Common myeloid progenitor, CD34-positive (primary cell): ENCODE measurements at regions not wholly inside any gene's neighbourhood (a gene's known extent, or its start where the extent isn't known, plus 50 kb on each side); places are given as distances from the start of the nearest gene placed in this dataset.

ENCODE experiments used
- CTCF ChIA-PET: fragments of 350-600 bp; sonication (Branson Sonifier 250); formaldehyde crosslinking; loops from one replicate; lab custom pipeline; 2021; ENCODE audit warnings: antibody characterized with exemption; lab: Charles Lee
- POLR2A ChIA-PET: fragments of 350-600 bp; sonication (Branson Sonifier 250); formaldehyde crosslinking; loops from one replicate; lab custom pipeline; 2021; ENCODE audit warnings: antibody characterized with exemption; lab: Charles Lee
- DNase-seq, 3 donors: peaks; one replicate each; pipeline versions ENCODE4 v3.0.0 to v3.0.0-alpha.2; 2013
- H3K27ac ChIP-seq, 2 experiments: 1 replicate in 1 of 2; 2 replicates in 1 of 2; pipeline ENCODE4 v1.7.0; 2013; ENCODE audit warnings: inconsistent platforms in 2 of 2, low read length in 2 of 2, mild to moderate bottlenecking in 2 of 2, low read depth in 1 of 2, moderate library complexity in 1 of 2; ENCODE audit not compliant: severe bottlenecking in 2 of 2, insufficient read depth in 1 of 2, poor library complexity in 1 of 2
- H3K27me3 ChIP-seq, 5 experiments: replicated peaks in 2 of 5; 1 replicate in 3 of 5; 2 replicates in 2 of 5; pipeline versions ENCODE4 v1.6.1 to v1.7.0; 2013; ENCODE audit warnings: low read length in 4 of 5, mild to moderate bottlenecking in 2 of 5, moderate library complexity in 2 of 5, inconsistent platforms in 1 of 5; ENCODE audit not compliant: insufficient read depth in 5 of 5, control insufficient read depth in 4 of 5
- H3K36me3 ChIP-seq, 4 experiments: 1 replicate in 2 of 4; 2 replicates in 2 of 4; pipeline versions ENCODE4 v1.6.1 to v1.7.0; 2013; ENCODE audit warnings: low read length in 3 of 4, control low read depth in 1 of 4, mild to moderate bottlenecking in 1 of 4; ENCODE audit not compliant: control insufficient read depth in 4 of 4, insufficient read depth in 4 of 4
- H3K4me1 ChIP-seq, 4 experiments: 1 replicate in 3 of 4; 2 replicates in 1 of 4; pipeline versions ENCODE4 v1.6.1 to v1.7.1; 2013; ENCODE audit warnings: low read length in 3 of 4, mild to moderate bottlenecking in 3 of 4, control low read depth in 1 of 4, inconsistent platforms in 1 of 4, moderate library complexity in 1 of 4; ENCODE audit not compliant: control insufficient read depth in 4 of 4, insufficient read depth in 4 of 4; ENCODE audit errors: control extremely low read depth in 1 of 4
- H3K4me3 ChIP-seq, 7 experiments: 1 replicate in 4 of 7; 2 replicates in 3 of 7; pipeline versions ENCODE4 v1.5.1 to v1.7.0; 2013; ENCODE audit warnings: mild to moderate bottlenecking in 7 of 7, low read length in 6 of 7, moderate library complexity in 6 of 7, inconsistent platforms in 2 of 7, low read depth in 2 of 7, control low read depth in 1 of 7; ENCODE audit not compliant: insufficient read depth in 4 of 7, control insufficient read depth in 1 of 7; ENCODE audit errors: extremely low read depth in 1 of 7
- H3K9me3 ChIP-seq, 5 experiments: 1 replicate in 4 of 5; 2 replicates in 1 of 5; pipeline versions ENCODE4 v1.6.1 to v1.7.1; 2013; ENCODE audit warnings: low read length in 4 of 5, mild to moderate bottlenecking in 2 of 5, inconsistent platforms in 1 of 5, low read depth in 1 of 5, moderate library complexity in 1 of 5; ENCODE audit not compliant: control insufficient read depth in 4 of 5, insufficient read depth in 2 of 5; ENCODE audit errors: control extremely low read depth in 1 of 5
- WGBS: methylation state at CpG from one replicate; pipeline ENCODE4 v1.1.5; 2013; ENCODE audit not compliant: insufficient coverage; 5-methylcytosine and 5-hydroxymethylcytosine counted together

- Histone ChIP-seq H3K9me3 (no peaks in the 10 kb centered on the region), H3K36me3 (no peaks in the 10 kb centered on the region), H3K4me3 (no peak overlapping the region), H3K4me1 (no peaks in the 10 kb centered on the region), H3K27ac (no peak overlapping the region), H3K27me3 (no peaks in the 10 kb centered on the region)
- POLR2A ChIA-PET = interaction anchor here (0.7 kb wide), 1 partner anchor 12 kb away, joined by 3 read pairs; no protein-coding TSS in a partner anchor
- no peak for DNase-seq
- CTCF ChIA-PET = interaction anchor here (1.0 kb wide), 1 partner anchor 82 kb away, joined by 3 read pairs; no protein-coding TSS in a partner anchor
Measured at GRCh38 chr12:33794954-33795353, 227.3 kb upstream of the ALG10 start.

GRCh38 chr12:33795536-33795935 is 226.8 kb upstream of the ALG10 start:
- H3K9me3 ChIP-seq = no peaks in the 10 kb centered on the region
- H3K27ac ChIP-seq = no peak overlapping the region
- H3K27me3 ChIP-seq = no peaks in the 10 kb centered on the region
- ChIA-PET POLR2A (no interaction called here), CTCF (interaction anchor here (1.0 kb wide), 1 partner anchor 82 kb away, joined by 3 read pairs; no protein-coding TSS in a partner anchor)
- H3K36me3 ChIP-seq = no peaks in the 10 kb centered on the region
- no peak for DNase-seq
- no peaks in the 10 kb centered on the region for H3K4me1 ChIP-seq
- no peak overlapping the region for H3K4me3 ChIP-seq
- WGBS = 79% methylated on average over 2 of the region's 3 CpGs

GRCh38 chr12:33813536-33813935 is 208.8 kb upstream of the ALG10 start:
- DNase-seq = no peak
- ChIA-PET POLR2A (no interaction called here), CTCF (no interaction called here)
- 71% methylated on average over 1 of the region's 2 CpGs for WGBS
- no peak overlapping the region for H3K27ac ChIP-seq
- no peaks in the 10 kb centered on the region for H3K27me3 ChIP-seq
- peaks cover 0 to 4% (median 0%) of the 10 kb centered on the region in 5 experiments for H3K9me3 ChIP-seq
- no peak overlapping the region for H3K4me3 ChIP-seq
- H3K36me3 ChIP-seq = no peaks in the 10 kb centered on the region
- H3K4me1 ChIP-seq = no peaks in the 10 kb centered on the region

- DNase-seq = no peak
- no peaks in the 10 kb centered on the region for H3K27me3 ChIP-seq
- no peak overlapping the region for H3K27ac ChIP-seq
- ChIA-PET CTCF (no interaction called here), POLR2A (no interaction called here)
- no CpG with 5 or more reads among the region's 1 CpG for WGBS
- peaks cover 0 to 2% (median 0%) of the 10 kb centered on the region in 5 experiments for H3K9me3 ChIP-seq
- no peaks in the 10 kb centered on the region for H3K4me1 ChIP-seq
- H3K36me3 ChIP-seq = no peaks in the 10 kb centered on the region
- H3K4me3 ChIP-seq = no peak overlapping the region
Measured at GRCh38 chr12:33817713-33818112, 204.6 kb upstream of the ALG10 start.

GRCh38 chr12:33818313-33818712 is 204.0 kb upstream of the ALG10 start:
- H3K4me1 ChIP-seq = no peaks in the 10 kb centered on the region
- POLR2A ChIA-PET = no interaction called here
- no peak overlapping the region for H3K4me3 ChIP-seq

GRCh38 chr12:33825442-33825841 is 196.9 kb upstream of the ALG10 start:
- ChIA-PET CTCF (no interaction called here), POLR2A (no interaction called here)
- no CpG with 5 or more reads among the region's 2 CpGs for WGBS
- no peak overlapping the region for H3K4me3 ChIP-seq
- DNase-seq = no peak
- no peaks in the 10 kb centered on the region for H3K27me3 ChIP-seq
- H3K4me1 ChIP-seq = no peaks in the 10 kb centered on the region
- no peaks in the 10 kb centered on the region for H3K9me3 ChIP-seq
- no peaks in the 10 kb centered on the region for H3K36me3 ChIP-seq
- no peak overlapping the region for H3K27ac ChIP-seq

More at GRCh38 chr12:33818313-33818712, 204.0 kb upstream of the ALG10 start:
- Histone ChIP-seq H3K36me3 (no peaks in the 10 kb centered on the region), H3K27me3 (no peaks in the 10 kb centered on the region), H3K9me3 (peaks cover 0 to 2% (median 0%) of the 10 kb centered on the region in 5 experiments), H3K27ac (no peak overlapping the region)
- WGBS = 100% methylated on average over 2 of the region's 5 CpGs
- no peak for DNase-seq
- CTCF ChIA-PET = no interaction called here

GRCh38 chr12:33825986-33826602 is 196.2 kb upstream of the ALG10 start:
- CTCF ChIA-PET = no interaction called here
- WGBS = 100% methylated on average over 1 of the region's 2 CpGs
- no peaks in the 10 kb centered on the region for H3K4me1 ChIP-seq

More at GRCh38 chr12:33825986-33826602, 196.2 kb upstream of the ALG10 start:
- no peaks in the 10 kb centered on the region for H3K36me3 ChIP-seq
- DNase-seq = no peak
- H3K9me3 ChIP-seq = no peaks in the 10 kb centered on the region
- no peak overlapping the region for H3K27ac ChIP-seq
- H3K27me3 ChIP-seq = no peaks in the 10 kb centered on the region
- H3K4me3 ChIP-seq = no peak overlapping the region
- POLR2A ChIA-PET = no interaction called here
